ENCODE measurements at regions not wholly inside any gene's neighbourhood (a gene's known extent, or its start where the extent isn't known, plus 50 kb on each side); places are given as distances from the start of the nearest gene placed in this dataset.
"Not testable (repeated sequence)": the region's sequence is repeated elsewhere in the genome, so short reads cannot be mapped to it uniquely, and the experiment has no call there.

DNA sequence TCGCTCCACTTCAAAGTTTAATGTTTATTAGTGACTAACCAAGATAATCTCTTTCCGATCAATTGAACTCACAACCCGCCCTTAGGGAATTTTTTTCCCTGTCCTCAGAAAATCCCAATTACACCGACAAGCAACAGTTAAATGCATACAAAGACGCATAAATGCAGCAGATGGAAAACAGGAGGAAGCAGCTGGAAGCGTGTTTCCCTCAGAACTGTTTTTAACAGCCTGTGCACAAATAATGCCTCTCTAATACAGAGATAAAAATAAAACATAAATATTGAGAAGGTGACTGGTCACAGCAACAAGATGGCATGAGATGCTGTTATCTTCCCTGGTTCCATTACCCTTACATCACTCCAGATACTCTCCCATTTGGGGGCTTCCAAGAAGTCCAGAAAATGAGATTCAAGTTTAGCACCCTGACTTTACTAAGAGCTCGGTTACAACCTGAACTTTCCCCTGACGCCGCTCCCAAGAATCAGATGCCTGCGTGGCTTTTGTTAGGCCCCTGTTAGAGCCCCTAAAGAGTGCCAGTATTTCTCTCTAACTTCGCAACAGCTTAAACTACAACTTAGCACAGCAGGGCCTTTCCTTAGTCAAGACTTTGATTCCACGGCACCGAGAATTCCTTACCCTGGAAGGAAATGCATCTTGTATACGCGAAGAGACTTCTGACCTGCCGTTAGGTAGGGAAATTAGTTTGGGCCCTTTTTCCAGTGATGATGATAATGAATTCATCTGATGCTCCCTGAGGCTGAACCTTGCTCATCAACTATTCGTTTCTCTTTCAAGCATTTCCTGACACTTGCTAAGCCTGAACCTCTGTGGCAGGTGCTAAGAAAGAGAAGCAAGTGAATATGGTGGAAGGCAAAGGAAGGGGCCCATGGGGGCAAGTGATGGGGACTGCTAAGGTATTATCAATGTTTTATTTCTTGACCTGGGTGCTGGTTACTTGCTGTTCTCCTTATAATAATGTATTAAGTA lies 137.7 kb upstream of the SMYD2 start:
- no peak for FAIRE-seq

DNA sequence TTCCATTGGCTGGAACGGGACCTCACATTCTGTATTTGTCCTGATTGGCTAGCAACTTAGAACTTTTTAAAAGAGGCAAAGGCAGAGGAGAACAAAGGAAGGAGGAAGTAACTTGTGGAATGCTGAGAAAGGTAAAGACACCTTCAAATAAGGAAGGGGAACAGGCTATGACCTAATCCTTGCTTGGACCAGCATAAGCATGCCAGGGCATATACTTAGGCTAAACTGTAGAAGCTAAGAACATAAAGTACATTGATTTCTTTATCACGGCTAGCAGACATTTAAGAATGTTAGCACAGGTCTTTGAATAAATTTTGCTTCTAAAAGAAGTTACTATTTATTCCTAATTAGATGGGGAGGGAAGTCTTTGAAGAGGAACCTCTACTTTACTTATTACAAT lies 136.4 kb upstream of the SMYD2 start:
- FAIRE-seq, result not testable (repeated sequence)

DNA sequence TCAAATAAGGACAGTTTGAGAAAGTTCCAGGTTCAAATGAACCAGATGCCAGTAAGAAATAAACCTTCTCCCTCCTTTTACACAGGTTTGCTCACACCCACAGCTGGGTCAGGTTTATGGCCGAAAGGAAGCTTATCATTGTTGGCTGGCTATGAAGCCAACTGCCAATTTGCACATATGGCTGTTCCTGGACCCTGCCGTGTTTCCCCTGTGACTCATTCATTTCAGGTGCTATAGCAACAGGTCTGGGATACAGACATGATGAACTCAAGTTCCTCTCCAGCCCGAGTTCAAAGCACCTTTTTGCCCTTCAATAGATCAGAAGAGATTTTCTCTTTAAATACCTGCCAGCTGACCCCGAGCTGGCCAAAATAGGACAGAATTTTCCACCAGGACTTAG lies 134.4 kb upstream of the SMYD2 start:
- FAIRE-seq, result no peak

DNA sequence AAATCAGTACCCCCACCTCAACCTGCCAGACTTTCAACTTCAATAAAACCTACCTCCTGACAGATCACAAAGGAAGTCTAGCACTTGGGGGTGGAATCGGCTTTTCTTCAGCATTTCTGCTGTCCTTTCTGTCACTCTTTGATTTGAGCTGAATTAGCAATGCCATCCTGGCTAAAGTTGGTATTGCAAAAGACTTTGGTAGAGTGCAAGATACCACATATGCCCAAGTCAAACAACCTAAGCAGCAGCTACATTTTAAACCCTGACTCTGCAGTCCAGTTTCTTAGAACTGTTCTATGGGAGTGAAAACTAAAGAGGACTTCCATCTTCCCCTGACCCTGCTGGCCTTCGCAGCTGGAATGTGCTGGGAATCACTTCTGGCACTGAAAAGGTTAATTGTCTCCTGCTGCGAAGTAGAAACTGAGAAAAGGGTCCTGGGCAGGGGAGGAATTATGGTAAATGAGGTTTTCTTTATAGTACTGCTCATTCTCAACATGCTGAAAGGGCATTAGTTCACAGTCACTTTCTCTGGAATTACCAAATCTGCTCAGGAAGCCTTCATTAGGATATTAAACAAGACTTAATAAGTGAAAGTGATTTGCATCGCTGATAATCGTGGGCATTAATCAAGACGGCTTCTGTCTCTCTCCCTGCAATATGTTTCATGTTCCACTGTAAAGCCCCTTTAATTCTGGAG lies 126.2 kb upstream of the SMYD2 start:
- FAIRE-seq, result no peak

DNA sequence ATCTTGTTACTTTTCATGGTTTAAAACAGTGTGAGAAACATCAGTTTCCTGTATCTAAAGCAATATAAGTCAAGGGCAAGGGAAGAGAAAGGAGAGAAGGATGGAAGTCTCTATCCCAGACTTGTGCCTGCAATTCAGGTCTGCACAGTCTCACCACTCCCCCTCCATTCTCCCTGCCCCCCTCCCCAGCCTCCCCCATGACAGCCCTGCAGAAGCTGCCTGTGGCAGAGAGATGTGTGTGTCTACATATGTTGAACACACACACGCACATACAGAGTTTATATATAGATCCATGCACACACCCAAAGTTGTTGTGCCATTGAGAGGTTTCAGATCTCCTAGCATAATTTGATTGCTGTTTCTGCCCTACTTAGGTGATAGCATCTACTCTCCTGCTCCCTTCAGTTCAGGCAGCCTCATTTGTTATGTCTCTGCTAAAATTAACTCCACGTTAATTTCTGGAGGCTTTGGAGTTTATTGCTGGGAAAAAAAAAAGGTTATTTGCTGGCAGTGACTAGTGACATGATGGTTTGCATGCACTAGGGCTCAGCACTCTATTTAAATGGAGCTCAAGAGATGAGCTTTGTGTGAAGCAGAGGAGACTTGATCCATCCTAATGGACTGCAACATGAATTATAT lies 124.9 kb upstream of the SMYD2 start:
- FAIRE-seq, result no peak

DNA sequence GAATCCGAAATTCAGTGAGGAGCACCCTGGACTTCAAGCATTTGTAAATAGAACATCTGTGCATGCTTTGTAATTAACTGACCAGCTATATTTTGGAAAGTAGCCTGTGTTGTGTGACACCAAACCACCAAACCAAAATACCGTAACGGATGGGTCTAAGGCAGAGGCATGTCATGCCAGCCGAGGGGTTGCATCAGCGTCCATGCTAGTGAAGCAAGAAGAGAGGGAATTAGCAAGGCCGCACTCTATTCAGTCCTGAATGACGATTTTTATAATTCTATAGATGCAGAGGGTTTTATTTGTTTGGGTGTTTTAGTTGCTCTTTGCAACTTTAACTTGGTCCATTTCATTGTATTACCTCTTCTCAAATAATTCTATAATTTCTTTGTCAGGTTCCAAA lies 116.8 kb upstream of the SMYD2 start:
- FAIRE-seq, result no peak

DNA sequence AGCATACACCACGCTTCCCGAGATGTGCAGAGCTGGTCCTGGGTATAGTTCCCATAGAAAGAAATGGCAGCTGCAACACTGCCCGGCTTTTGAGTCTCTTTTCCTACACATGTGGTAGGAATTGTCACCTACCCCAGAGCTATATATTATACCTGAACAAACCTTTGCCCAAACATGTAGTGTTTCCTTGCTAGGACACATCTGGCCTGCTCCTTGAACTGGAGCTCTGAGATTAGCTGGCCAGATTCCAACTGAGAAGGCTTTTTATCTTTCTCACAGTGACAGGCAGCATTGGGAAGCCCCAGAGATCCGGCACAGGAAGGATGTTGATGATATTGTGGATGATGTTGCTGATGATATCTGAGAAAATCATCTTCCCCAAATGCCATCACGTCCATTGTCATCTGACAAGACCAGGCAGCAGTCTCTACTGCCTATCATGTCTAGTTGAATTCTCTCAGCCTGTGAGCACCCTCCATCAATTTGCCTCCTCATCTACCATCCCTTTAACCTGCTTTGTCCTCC lies 115.0 kb upstream of the SMYD2 start:
- no peak for FAIRE-seq

DNA sequence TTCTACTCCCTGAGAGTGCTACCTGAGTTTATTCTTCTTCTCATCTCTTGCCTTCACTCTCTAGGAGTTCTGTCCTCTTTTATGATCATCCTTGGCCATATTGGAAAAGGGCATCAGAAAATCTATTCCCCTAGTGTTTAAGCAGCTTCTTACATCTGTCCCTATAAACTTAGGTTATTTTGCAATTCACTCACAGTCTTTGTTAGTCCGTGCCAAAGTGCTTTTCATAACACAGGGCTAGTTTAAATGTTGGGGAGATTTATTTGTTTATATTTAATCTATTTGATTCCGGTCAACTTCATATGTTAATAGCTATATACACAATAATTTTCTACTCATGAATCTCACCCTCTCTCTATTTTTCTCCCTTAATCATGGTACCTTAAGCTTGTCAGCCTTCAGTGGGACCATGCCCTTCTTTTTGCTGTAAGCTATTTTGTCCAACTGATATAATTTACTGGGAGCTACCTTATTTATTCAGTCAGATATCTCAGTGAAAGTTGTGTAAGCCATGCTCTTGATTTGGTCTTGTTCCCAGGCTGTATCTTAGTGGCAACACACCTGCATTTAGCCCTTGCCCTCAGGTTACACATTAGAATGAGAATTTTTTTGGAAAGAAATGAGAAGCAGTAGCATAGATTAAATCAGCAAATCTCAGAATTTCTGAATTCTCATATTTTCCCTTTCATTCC lies 106.3 kb upstream of the SMYD2 start:
- FAIRE-seq, result no peak

DNA sequence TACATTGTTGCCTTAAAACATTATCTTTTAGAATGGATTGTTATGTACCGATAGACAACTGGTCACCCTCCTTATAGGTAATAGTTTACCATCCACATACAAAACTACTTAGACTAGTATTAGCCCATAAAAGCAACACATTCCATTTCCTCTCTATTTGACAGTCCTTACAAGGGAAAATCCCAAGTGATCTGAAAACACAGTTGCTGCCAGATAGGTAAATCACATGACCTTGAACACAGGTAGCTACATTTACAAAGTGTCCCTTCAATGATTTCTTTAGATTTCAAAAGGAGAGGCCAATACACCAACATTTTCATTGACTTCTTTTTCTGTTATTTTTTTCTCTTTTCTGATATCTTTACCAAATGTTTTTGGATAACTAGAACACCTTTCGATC lies 102.9 kb upstream of the SMYD2 start:
- FAIRE-seq, result no peak

DNA sequence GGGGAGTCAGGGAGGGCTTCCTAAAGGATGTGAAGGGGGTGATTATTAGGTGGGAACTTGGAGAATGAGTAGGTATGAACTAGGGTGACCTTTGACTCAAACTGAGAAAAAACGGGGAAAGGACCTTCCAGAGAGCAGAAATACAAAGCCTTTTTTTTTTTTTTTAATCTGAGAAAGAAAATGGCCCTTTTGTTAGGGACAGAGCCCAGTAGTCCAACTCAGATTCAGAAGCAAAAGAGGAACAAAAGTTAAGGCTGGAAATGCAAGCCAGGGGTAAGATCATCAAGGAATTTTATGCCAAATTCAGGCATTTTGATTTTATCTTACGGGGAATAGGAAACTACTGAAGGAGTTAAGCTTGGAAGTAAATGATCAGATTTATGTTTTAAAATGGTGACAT lies 96.0 kb upstream of the SMYD2 start:
- FAIRE-seq, result no peak

DNA sequence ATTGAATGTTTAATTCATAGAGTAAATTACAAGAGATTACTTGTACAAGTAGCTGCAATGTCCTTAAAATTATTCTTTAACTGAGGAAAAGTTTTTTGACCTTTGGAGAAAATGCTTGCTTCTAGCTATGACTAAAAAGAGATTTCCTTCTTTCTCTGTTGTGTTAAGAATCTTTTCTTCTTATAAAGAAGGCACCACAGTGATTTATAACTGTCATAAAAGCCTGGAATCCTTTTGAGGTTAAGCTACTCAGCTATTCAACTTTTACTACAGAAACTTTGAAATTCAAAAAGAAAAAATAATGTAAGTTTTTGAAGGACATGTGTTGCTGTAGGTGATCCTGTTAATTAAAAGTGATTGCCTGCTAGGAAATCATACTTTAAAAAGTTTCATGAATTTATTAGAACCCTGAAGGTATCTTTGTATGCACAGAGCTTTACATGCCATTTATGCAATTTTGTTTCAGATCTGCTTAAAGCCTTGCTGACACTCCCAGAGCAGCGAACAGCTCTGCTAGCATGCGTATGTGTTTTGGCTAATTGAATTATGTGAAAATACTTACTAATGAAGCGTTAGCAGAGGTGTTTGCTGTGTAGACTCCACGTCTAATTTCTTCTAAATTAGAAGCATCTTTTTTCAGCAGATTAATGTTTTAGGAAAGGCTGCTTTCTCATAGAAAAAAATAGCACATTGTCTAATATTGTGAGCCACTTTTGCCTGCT lies 94.7 kb upstream of the SMYD2 start:
- no peak for FAIRE-seq

DNA sequence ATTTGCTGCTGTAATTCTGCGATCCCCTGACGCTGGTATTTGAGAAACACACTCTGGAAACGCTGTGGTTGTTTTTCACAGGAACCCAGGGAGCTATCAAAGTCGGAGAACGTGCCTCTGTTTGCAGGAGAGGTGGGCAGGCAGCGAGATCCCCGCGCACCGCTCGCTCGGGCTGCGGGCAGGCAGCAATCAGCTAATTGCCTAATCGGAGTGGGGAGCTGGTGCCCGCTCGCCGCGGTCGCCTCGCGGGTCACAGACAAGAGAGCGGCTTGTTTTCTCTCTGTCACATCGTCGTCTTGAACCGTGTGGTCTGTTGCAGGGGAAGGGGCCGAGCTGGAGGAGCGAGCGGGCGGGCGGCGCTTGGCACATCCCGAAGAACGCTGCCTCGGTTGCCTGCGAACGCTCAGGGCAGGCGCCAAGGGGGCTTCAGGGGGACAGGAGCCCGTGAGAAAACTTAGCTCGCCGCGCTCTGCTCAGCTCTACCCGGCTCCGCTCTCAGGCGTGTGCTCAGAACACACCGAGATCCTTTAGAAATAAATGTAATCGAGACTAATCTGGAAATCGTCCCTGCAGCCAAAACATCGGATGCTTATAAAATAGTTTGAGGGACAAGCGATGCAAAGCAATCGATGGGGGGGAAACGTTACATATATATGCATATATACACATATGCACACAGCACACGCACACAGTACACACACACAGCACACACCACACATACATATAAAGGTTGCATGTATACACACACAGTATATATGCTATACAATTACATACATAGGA lies 93.6 kb upstream of the SMYD2 start:
- FAIRE-seq, result no peak

DNA sequence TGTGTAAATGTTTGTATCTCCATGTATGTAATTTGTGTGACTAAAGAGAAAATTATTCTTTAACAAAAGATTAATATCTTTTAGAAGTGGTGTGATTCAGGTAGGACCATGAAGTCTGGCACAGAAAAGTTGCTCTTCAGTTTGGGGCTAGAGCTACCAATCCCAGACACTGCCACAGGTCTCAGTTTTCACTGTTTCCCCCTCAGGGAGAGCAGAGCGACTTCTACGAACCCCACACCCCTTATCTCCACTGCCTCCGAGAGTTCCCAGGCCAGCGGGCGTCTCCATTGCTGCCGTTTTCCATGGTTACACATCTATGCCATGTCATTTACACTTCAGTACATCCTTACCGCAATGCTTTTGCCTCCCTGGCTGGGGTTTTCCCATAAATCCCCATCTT lies 93.0 kb upstream of the SMYD2 start:
- FAIRE-seq, result no peak

DNA sequence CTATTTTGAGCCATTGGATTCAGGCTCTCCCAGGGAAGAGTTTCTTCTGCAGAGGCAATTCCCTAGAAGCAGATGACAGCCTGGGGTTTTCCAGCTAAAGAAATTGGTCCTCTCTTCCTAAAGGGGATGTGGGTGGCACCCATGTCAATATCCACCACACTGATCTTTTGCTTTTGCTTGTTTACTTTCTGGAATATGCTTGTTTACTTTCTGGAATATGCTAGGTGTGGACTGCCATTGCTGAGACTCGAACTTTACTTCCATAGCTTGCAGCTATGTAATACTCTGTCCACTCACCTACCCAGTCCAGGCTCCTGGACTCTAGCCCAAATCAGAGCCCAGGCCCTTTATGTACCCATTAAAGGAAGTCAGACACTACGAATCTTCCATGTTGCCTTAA lies 92.1 kb upstream of the SMYD2 start:
- no peak for FAIRE-seq

DNA sequence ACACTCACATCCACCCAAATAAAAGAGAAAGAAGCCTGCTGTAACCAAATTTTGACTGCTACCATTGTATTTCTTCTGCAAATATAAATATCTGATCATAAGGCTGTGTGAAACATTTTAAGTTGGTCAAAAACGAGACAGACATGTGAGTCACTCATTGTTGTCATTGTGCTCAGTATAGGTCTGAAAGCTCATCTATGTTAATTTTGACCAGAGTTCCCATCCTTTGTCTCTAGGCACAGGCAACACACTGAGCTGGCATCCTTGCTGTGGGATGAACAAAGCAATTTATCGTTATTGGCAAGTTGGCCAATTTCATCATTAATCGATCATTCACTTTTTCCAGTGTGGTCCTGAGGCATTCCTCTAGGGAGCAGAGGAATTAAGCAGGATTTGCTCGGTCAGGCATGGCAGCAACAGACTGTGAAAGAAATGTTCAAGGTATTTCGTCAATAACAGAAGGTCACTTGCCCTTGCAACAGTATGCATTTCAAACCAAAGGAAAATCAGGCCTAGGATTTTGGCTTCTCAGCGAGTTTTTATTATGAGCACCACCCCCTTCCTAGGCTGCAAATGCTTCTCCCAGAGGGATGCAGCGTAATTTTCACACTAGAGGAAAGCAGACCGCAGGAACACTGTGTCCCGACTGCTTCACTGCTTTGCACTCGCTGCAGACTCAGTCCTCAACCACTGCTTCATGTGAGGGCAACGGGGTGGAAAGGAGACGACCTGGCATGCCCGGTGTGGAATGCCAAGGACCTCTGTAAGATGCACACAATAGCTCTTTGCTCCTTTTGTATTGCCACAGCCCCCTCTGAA lies 87.9 kb upstream of the SMYD2 start:
- FAIRE-seq, result no peak

DNA sequence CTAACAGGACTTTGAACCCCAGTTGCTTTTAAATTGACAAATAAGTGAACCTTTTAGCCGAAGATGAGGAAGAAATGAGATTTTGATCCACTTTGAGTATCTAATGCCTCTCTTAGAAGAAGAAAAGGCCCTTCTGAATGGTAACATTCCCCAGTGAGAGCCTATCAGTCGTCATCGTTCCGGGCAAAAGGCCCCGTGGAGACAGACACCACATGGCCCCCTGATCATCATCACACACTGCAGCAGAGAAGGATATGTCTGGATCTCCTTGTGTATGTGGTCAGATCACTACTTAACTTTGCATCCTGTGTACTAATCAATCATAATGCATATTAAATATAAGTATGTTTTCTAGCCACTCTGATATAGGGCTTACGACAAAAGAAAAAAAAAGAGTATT lies 87.3 kb upstream of the SMYD2 start:
- no peak for FAIRE-seq

DNA sequence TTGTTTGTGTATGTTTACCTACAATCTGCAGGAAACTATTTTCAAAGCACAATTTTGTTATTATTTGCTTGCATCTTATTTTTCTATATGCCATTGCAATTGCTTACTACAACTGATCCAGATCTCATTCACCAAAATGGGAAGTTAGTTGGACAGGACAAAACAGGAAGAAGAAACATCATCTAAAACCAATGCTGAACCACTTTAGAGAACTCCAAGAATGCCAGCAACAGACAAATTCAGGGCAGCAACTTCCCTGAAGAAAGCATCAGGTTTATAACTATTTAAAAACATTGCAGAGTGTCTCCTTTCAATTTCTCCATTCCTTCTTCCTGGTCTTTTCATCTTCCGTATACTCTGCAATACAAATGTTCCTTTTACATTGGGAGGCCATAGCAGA lies 82.4 kb upstream of the SMYD2 start:
- FAIRE-seq, result no peak

DNA sequence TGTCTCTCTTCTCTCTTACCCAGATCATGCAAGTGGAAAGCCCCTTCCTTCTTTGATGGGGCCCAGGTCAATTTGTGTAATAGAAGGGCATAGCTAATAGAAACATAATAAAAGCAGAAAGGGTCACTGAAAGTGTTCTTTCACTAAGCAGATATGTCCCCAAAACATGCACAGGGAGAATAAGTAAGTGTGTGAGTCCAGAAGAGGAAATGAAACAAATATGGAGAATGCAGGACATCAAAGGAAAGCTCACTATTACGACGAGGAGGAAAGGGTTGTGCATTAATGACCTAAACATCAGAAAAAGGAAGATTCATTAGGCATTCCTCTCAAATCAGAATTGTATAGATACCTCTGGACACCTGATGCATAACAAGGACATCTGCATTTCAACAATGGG lies 81.4 kb upstream of the SMYD2 start:
- FAIRE-seq, result no peak

DNA sequence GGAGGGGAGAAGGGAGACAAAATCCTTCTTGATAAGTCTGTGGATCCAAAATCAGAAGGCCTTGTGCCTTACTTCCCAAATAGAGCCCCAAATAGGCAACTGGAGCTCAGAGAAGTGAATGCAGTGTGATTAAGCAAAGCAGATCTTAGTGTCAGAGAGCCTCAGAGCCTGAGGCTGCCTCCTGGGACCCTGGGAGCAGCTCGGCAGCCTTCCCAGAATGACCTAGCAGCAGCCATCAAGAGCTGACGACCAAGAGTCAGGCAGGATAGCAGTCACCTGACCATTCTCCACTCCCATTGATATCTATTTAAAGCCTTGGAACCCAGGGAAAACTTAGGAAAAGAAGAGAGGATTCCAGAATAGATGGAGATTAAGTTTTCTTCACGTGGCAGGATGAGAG lies 78.0 kb upstream of the SMYD2 start:
- FAIRE-seq, result no peak

DNA sequence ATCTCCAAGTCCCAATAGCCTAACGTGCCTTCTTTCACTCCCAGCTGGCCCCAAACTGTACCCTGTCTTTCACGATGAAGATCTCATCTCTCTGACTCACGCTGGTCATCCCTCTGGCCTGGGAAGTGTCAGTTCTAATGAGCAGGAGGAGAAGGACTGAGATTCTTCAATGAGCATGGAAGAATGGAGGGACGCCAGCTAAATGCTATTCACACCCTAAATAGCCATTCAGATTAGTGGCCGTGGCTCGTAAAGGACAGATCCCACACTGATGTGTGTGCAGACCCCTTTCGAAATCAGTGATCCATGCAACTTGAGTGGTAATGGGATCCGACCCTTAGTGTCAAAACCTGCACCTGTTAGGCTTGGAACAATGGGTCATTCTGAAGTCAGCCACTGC lies 75.9 kb upstream of the SMYD2 start:
- FAIRE-seq, result no peak

DNA sequence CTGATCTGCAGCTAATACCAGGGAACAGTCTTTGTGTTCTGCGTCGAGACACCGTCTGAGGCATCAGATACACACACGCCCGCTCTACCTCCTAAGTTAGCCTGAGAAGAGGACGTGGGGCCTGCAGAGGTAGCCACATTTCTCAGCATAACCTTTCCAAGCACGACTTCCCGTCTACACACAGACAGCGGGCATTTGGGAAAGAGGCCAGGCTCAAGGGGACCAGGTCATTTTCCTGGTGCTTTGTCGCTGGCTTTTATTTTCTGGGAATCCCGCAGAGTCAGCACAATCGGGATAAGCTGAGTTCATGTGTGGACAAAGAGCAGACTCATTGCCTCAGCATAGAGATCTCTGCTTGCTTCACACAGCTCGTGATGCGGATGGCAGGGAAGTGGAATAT lies 72.5 kb upstream of the SMYD2 start:
- FAIRE-seq, result no peak
